HepG2 (cell line): ENCODE measurements at regions not wholly inside any gene's neighbourhood (a gene's known extent, or its start where the extent isn't known, plus 50 kb on each side); places are given as distances from the start of the nearest gene placed in this dataset.
"Not testable (repeated sequence)": the region's sequence is repeated elsewhere in the genome, so short reads cannot be mapped to it uniquely, and the experiment has no call there.

Experiments
- ATAC-seq: fragments of 200-7000 bp; cut with Tn5 transposase; 3 replicates; pipeline ENCODE4 v1.9.1; 2020; ENCODE audit warnings: mild to moderate bottlenecking, moderate library complexity
- BruUV-seq: library from RNA; stranded (reverse); fragments of 400-500 nt; replicated peaks from 2 replicates; lab custom pipeline; 2021; lab: Mats Ljungman, UMichigan
- CTCF ChIA-PET: fragments of 300-600 bp; formaldehyde crosslinking; extraction: SDS; loops from one replicate; lab custom pipeline; 2021; ENCODE audit warnings: low total read pairs, inconsistent platforms, low intra/inter-chr PET ratio; lab: Yijun Ruan, JAX
- POLR2A ChIA-PET: fragments of 350-600 bp; sonication (Branson Sonifier 250); formaldehyde crosslinking; loops from one replicate; lab custom pipeline; 2020; ENCODE audit warnings: antibody characterized with exemption, inconsistent platforms; lab: Yijun Ruan, JAX
- DNase-seq: peaks from one replicate; pipeline ENCODE4 v3.0.0-alpha.2; 2015; ENCODE audit warnings: low spot score
- FAIRE-seq: peaks from 3 replicates; lab custom pipeline; 2011; peaks lifted over from hg19 to GRCh38; lab: Jason Lieb, UNC
- H2AFZ ChIP-seq: one replicate; pipeline ENCODE4 v1.6.1; 2011; ENCODE audit warnings: low read length, inconsistent platforms
- H3K27ac ChIP-seq: fragments of 300-600 bp; 3 replicates; pipeline ENCODE4 v1.8.0; 2011; ENCODE audit warnings: mixed run types, mild to moderate bottlenecking, mixed read lengths, low read length, inconsistent platforms; ENCODE audit not compliant: insufficient read depth; ENCODE audit errors: extremely low read length
- H3K27me3 ChIP-seq, 2 experiments: fragments of 200-600 bp in 1 of 2; 2 replicates in 1 of 2; 3 replicates in 1 of 2; pipeline versions ENCODE4 v1.6.0 to v1.8.0; 2011; ENCODE audit warnings: low read length in 2 of 2, mild to moderate bottlenecking in 2 of 2, moderate library complexity in 2 of 2, inconsistent platforms in 1 of 2; ENCODE audit not compliant: insufficient read depth in 2 of 2, control insufficient read depth in 1 of 2
- H3K36me3 ChIP-seq, 2 experiments: fragments of 200-600 bp in 1 of 2; replicated peaks in 1 of 2; 2 replicates in 1 of 2; 3 replicates in 1 of 2; pipeline versions ENCODE4 v1.5.1 to v1.8.0; 2011; ENCODE audit warnings: low read length in 2 of 2, inconsistent platforms in 1 of 2; ENCODE audit not compliant: insufficient read depth in 2 of 2, control insufficient read depth in 1 of 2
- H3K4me1 ChIP-seq: 2 replicates; pipeline ENCODE4 v1.5.1; 2012; ENCODE audit warnings: low read length, inconsistent platforms; ENCODE audit not compliant: insufficient read depth
- H3K4me2 ChIP-seq: 2 replicates; pipeline ENCODE4 v1.6.0; 2011; ENCODE audit warnings: low read depth, low read length, inconsistent platforms
- H3K4me3 ChIP-seq, 3 experiments: fragments of 200-600 bp in 1 of 3; sonication (generic), shearing (Covaris generic) in 1 of 3; replicated peaks in 1 of 3; 2 replicates each; pipeline ENCODE4 v1.5.1; 2011 to 2016; ENCODE audit warnings: low read length in 3 of 3, inconsistent platforms in 2 of 3, low read depth in 2 of 3, mild to moderate bottlenecking in 2 of 3, control low read depth in 1 of 3, mixed read lengths in 1 of 3; ENCODE audit not compliant: insufficient read depth in 1 of 3
- H3K79me2 ChIP-seq: one replicate; pipeline ENCODE4 v1.6.1; 2011; ENCODE audit warnings: low read length, inconsistent platforms; ENCODE audit not compliant: insufficient read depth
- H3K9ac ChIP-seq: 2 replicates; pipeline ENCODE4 v1.6.0; 2011; ENCODE audit warnings: mild to moderate bottlenecking, low read depth, low read length, inconsistent platforms; ENCODE audit not compliant: insufficient read depth
- H3K9me3 ChIP-seq: 2 replicates; pipeline ENCODE4 v1.5.1; 2012; ENCODE audit warnings: mild to moderate bottlenecking, low read length
- H4K20me1 ChIP-seq: 2 replicates; pipeline ENCODE4 v1.6.0; 2011; ENCODE audit warnings: inconsistent platforms, mild to moderate bottlenecking, low read length, moderate library complexity; ENCODE audit not compliant: insufficient read depth
- CEBPB ChIP-seq: IDR thresholded peaks from 2 replicates; pipeline ENCODE4 v1.6.1; 2011; ENCODE audit warnings: low read depth, low read length, improper control_type of control experiment, borderline replicate concordance
- RFXAP ChIP-seq: sonication (generic); formaldehyde crosslinking; IDR thresholded peaks from 2 replicates; pipeline ENCODE4 v1.4.0; 2020; ENCODE audit warnings: missing genetic modification reagents, borderline replicate concordance
- ZNF282 ChIP-seq: fragments of 450-650 bp; IDR thresholded peaks from 2 replicates; pipeline ENCODE4 v1.6.1; 2018; ENCODE audit not compliant: partially characterized antibody
- ZNF468 ChIP-seq: sonication (generic); formaldehyde crosslinking; IDR thresholded peaks from 2 replicates; pipeline ENCODE4 v1.8.0; 2022; ENCODE audit warnings: mild to moderate bottlenecking, moderate library complexity, missing genetic modification reagents
- WGBS: methylation state at CpG from one replicate; pipeline ENCODE4 v1.1.6; 2017; ENCODE audit warnings: low lambda C conversion rate; 5-methylcytosine and 5-hydroxymethylcytosine counted together
- in situ Hi-C: cut with HindIII; loops from 2 replicates; pipeline ENCODE4 v1.10.0; 2017; ENCODE audit warnings: low pct_unique_long_range_greater_than_20kb; ENCODE audit not compliant: extremely low pct_ligation_motif_present
- intact Hi-C: fragments of 100-400 bp; cut with micrococcal nuclease; formaldehyde crosslinking; loops from one replicate; pipeline ENCODE4 v1.10.0; 2022; ENCODE audit not compliant: unreplicated experiment
- TF ChIP-seq, protein P1 (sequence below): sonication (generic); formaldehyde crosslinking; IDR thresholded peaks from 2 replicates; pipeline ENCODE4 v1.4.0; 2020; ENCODE audit warnings: missing genetic modification reagents, borderline replicate concordance
- TF ChIP-seq, protein P2 (sequence below): IDR thresholded peaks from 2 replicates; pipeline ENCODE4 v1.6.1; 2012; ENCODE audit warnings: low read length, improper control_type of control experiment

DNA sequence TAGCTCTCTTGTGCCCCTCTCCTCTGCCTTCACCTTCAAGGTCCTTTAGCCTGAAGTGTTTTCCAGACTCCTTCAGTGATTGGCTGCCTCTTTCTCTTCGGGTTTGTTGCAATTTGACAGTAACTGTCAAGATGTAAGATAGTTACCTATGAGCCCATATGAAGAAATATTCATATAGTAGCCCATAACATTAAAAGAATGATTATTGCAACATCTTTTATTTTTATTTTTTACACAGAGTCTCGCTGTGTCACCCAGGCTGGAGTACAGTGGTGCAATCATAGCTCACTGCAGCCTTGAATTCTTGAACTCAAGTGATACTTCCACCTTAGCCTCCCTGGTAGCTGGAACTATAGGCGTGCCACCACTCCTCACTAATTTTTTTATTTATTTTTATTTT lies 80.5 kb downstream of the FOXI3 start:
- no peaks in the 10 kb centered on the region for H4K20me1 ChIP-seq
- intact Hi-C loops, result no loop called here
- no TSS peak for BruUV-seq
- ChIA-PET CTCF (no interaction called here), POLR2A (no interaction called here)
- no peak overlapping the region for H3K9ac ChIP-seq
- H3K9me3 ChIP-seq, result no peaks in the 10 kb centered on the region
- ATAC-seq, result no peak
- FAIRE-seq, result no peak
- H3K4me1 ChIP-seq, result no peaks in the 10 kb centered on the region
- no peak overlapping the region for H3K27ac ChIP-seq
- no peak overlapping the region for H3K4me2 ChIP-seq
- in situ Hi-C loops, result no loop called here
- no peaks in the 10 kb centered on the region for H3K79me2 ChIP-seq
- H2AFZ ChIP-seq, result no peak overlapping the region
- peaks cover 0 to 8% of the 10 kb centered on the region in 2 experiments; a peak in 2 of 5 replicates for H3K27me3 ChIP-seq
- TF ChIP-seq, protein P1, sequence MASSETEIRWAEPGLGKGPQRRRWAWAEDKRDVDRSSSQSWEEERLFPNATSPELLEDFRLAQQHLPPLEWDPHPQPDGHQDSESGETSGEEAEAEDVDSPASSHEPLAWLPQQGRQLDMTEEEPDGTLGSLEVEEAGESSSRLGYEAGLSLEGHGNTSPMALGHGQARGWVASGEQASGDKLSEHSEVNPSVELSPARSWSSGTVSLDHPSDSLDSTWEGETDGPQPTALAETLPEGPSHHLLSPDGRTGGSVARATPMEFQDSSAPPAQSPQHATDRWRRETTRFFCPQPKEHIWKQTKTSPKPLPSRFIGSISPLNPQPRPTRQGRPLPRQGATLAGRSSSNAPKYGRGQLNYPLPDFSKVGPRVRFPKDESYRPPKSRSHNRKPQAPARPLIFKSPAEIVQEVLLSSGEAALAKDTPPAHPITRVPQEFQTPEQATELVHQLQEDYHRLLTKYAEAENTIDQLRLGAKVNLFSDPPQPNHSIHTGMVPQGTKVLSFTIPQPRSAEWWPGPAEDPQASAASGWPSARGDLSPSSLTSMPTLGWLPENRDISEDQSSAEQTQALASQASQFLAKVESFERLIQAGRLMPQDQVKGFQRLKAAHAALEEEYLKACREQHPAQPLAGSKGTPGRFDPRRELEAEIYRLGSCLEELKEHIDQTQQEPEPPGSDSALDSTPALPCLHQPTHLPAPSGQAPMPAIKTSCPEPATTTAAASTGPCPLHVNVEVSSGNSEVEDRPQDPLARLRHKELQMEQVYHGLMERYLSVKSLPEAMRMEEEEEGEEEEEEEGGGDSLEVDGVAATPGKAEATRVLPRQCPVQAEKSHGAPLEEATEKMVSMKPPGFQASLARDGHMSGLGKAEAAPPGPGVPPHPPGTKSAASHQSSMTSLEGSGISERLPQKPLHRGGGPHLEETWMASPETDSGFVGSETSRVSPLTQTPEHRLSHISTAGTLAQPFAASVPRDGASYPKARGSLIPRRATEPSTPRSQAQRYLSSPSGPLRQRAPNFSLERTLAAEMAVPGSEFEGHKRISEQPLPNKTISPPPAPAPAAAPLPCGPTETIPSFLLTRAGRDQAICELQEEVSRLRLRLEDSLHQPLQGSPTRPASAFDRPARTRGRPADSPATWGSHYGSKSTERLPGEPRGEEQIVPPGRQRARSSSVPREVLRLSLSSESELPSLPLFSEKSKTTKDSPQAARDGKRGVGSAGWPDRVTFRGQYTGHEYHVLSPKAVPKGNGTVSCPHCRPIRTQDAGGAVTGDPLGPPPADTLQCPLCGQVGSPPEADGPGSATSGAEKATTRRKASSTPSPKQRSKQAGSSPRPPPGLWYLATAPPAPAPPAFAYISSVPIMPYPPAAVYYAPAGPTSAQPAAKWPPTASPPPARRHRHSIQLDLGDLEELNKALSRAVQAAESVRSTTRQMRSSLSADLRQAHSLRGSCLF (CRISPR knock-in tag), result no peak
- TF ChIP-seq ZNF282, result no peak
- TF ChIP-seq, protein P2, sequence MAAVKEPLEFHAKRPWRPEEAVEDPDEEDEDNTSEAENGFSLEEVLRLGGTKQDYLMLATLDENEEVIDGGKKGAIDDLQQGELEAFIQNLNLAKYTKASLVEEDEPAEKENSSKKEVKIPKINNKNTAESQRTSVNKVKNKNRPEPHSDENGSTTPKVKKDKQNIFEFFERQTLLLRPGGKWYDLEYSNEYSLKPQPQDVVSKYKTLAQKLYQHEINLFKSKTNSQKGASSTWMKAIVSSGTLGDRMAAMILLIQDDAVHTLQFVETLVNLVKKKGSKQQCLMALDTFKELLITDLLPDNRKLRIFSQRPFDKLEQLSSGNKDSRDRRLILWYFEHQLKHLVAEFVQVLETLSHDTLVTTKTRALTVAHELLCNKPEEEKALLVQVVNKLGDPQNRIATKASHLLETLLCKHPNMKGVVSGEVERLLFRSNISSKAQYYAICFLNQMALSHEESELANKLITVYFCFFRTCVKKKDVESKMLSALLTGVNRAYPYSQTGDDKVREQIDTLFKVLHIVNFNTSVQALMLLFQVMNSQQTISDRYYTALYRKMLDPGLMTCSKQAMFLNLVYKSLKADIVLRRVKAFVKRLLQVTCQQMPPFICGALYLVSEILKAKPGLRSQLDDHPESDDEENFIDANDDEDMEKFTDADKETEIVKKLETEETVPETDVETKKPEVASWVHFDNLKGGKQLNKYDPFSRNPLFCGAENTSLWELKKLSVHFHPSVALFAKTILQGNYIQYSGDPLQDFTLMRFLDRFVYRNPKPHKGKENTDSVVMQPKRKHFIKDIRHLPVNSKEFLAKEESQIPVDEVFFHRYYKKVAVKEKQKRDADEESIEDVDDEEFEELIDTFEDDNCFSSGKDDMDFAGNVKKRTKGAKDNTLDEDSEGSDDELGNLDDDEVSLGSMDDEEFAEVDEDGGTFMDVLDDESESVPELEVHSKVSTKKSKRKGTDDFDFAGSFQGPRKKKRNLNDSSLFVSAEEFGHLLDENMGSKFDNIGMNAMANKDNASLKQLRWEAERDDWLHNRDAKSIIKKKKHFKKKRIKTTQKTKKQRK, result no peak
- TF ChIP-seq ZNF468 (CRISPR knock-in tag), result no peak
- TF ChIP-seq CEBPB, result peak; percentile 22; the same call in 1 of the 2 replicates
- TF ChIP-seq RFXAP (CRISPR knock-in tag), result no peak
- TF ChIP-seq, all 625 proteins: peak for 1
- Histone ChIP-seq H3K36me3 (no peaks in the 10 kb centered on the region), H3K4me3 (no peak overlapping the region)
- WGBS, result 9% methylated on average over 3 of the region's 3 CpGs
- DNase-seq, result no peak

DNA sequence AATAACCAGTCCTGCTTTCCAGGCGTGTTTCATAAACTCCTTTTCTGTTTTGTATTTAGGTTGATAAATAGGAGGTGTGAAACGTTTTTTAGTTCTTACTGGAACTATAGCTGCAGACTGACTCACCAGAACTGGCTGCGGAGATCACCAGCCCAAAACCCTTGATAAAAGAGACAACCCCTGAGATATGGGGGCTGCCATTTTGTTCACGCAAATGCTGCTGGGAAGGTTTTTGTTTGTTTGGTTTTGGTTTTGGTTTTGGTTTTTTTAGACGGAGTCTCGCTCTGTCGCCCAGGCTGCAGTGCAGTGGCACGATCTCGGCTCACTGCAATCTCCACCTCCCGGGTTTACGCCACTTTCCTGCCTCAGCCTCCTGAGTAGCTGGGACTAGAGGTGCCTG lies 87.1 kb downstream of the FOXI3 start:
- H3K27me3 ChIP-seq, H3K36me3 ChIP-seq, H3K4me2 ChIP-seq, FAIRE-seq, H3K9me3 ChIP-seq, H3K27ac ChIP-seq, ATAC-seq, H3K4me1 ChIP-seq, H4K20me1 ChIP-seq, H3K4me3 ChIP-seq, H3K9ac ChIP-seq, H3K79me2 ChIP-seq, DNase-seq, POLR2A ChIA-PET, intact Hi-C loops, in situ Hi-C loops, CTCF ChIA-PET, BruUV-seq, H2AFZ ChIP-seq: not testable (repeated sequence)
- 59% methylated on average over 11 of the region's 11 CpGs for WGBS
